GM19240 (cell line): ENCODE measurements at regions not wholly inside any gene's neighbourhood (a gene's known extent, or its start where the extent isn't known, plus 50 kb on each side); places are given as distances from the start of the nearest gene placed in this dataset.
"Not testable (repeated sequence)": the region's sequence is repeated elsewhere in the genome, so short reads cannot be mapped to it uniquely, and the experiment has no call there.

Experiments
- DNase-seq: peaks from one replicate; pipeline ENCODE4 v3.0.0; 2011; ENCODE audit warnings: low spot score; ENCODE audit not compliant: insufficient read length

GRCh38 chr6:134821928-134822864, 127.7 kb downstream of the ALDH8A1 start:
- no peak for DNase-seq

GRCh38 chr6:134821397-134821796, 128.5 kb downstream of the ALDH8A1 start:
- DNase-seq, result no peak

- DNase-seq, result no peak
These were observed 129.8 kb downstream of the ALDH8A1 start for GRCh38 chr6:134819863-134820800.

DNA sequence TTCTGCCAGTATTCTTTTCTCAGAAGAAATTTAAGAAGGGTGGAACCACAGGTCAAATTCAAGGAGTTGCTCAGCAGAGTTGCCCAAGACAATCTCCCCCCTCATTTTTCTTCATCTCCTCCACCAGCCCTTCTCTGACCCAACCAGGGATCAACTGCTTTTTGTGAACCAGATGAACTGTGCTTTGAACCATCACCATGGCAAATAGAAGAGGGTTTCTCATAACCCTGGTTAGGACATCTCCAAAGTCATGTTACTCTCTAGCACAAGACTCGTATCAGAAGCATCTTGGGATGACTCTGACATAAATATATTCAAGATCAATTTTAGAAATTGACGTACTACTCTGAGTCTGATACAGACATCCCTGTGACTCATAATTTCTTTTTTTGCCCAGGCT, 130.7 kb downstream of the ALDH8A1 start:
- DNase-seq, result no peak

- DNase-seq, result no peak
These were observed 132.5 kb downstream of the ALDH8A1 start for GRCh38 chr6:134817448-134817847.

DNA sequence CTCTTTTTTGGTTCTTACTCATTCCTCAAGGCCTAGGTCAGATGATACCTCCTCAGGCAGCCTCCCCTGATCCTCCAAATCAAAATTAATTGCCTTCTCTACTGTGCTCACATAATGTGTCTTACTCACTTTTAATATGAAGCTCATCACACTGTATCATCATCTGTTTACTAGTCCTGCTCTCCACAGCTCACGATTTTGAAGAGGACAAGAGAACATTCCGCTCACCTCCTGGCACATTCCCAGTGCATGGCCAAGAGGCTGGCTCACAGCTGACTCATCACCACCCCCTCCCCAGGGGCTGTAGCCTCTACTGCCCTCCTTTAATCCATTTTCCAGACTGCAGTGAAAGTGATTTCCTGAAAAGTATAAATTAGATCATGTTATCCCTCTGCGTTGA, 133.1 kb downstream of the ALDH8A1 start:
- no peak for DNase-seq

DNA sequence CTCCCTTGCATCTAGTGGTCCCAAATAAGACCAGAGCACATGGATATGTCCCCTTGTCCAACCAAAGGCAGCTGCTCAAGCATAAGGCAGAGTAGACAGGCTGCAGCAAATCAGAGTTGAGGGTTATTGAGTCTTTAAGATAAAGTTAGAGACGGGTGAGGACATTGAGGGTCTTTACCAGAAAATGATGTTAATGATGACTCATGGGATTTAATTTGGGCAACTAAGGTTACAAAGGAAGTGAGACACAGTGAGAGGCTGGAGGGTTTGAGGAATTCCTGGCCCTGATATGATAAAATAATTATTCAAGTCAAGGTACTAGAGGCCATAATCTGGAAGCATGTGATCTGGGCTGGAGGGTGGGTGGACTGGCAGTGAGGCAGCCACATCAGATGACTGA, 133.6 kb downstream of the ALDH8A1 start:
- no peak for DNase-seq

DNA sequence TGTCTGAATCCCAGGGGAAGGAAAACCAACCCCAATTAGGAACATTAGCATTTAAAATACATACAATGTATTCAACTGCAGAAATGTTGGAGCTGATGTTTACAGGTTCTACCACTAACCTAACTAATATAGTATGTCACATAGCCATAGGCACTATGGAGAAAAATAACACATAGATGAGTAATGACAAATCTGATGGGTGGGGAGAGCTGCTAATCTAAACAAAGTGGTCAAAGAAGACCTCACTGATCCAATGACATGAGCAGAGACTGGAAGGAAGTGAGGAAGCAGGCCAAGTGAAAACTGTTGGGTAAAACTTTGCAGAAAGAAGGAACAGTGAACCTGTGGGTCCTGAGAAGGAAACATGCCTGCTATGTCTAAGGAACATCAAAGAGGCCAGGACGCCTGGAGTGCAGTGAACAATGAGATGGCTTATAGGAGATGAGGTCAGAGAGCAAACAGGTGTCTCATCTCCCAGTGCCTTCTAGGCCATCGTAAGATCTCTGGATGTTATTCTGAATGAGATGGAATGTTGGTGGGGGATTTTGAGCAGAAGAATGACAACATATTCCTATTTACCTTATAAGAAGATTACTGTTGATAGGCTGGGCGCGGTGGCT, 135.7 kb downstream of the ALDH8A1 start:
- no peak for DNase-seq

- DNase-seq, result no peak
These were observed 136.8 kb downstream of the ALDH8A1 start for GRCh38 chr6:134813146-134813545.

DNA sequence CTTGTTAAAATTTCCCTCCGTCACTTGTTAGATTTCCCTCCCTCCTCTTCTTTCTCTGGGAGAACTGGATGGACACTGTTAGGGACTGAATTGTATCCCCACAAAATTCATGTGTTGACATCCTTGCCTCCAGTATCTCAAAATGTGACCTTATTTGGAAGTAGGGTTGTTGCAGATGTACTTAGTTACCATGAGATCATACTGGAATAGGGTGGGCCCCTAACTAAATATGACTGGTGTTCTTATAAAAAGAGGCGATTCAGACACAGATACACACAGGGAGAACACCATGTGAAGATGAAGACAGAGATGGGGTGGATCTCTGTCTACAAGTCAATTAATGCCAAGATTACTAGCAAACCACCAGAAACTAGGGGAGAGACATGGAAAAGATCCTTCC, 139.5 kb downstream of the ALDH8A1 start:
- DNase-seq, result no peak

DNA sequence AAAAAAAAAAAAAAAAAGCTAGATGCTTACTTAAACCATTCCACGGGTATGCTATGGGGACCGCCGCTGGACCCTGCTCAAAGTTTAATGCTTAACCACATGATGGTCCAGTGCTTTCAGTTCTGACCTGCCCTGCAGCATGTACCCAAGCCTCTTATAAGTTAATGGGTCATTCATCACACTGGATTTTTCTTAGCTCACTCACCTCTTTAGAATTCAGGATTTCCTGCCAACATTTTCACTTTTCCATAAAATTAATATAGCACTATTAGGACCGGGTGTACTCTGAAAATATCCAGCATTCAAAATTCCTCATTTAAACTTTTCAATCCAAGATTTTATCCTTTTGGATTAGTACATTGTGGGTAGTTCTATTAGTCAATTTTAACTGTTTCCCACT, 140.8 kb downstream of the ALDH8A1 start:
- DNase-seq, result no peak

DNA sequence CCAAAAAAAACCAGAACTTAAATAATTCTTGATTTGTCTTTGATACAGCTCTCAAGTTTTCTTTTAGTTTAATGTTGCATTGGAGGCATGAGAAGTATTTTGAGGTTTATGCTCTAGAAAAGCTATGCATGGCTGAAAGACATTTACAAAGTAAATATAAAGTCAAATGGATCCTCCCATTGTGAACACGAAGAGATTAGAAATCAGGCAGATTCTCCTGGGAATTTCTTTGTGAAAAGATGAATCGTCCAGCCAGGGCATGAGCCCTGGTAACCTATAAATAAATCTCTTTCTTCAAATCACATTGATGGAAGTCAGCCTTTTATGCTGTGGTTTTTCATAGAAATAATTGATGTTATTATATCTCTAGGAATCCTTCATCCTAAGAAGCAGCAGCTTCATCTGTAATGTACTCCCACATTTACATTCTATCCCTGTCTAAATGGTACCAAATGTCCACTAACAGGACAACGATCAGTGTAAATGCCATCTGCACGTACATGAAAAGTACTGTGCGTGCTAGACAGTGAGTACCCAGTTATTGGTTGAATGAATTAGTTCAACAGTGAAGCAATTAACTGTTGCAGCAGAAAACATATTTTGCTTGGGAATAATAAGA, 143.6 kb downstream of the ALDH8A1 start:
- no peak for DNase-seq

- DNase-seq, result no peak
These were observed 144.7 kb downstream of the ALDH8A1 start for GRCh38 chr6:134805168-134805567.

DNA sequence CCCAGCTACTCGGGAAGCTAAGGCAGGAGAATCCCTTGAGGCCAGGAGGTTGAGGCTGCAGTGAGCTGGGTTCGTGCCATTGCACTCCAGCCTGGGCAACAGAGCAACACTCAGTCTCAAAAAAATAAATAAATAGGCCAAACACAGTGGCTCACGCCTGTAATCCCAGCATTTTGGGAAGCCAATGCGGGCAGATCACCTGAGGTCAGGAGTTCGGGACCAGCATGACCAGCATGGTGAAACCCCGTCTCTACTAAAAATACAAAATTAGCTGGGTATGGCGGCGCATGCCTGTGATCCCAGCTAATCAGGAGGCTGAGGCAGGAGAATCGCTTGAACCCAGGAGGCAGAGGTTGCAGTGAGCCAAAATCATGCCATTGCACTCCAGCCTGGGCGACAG, 145.6 kb downstream of the ALDH8A1 start:
- not testable (repeated sequence) for DNase-seq

DNA sequence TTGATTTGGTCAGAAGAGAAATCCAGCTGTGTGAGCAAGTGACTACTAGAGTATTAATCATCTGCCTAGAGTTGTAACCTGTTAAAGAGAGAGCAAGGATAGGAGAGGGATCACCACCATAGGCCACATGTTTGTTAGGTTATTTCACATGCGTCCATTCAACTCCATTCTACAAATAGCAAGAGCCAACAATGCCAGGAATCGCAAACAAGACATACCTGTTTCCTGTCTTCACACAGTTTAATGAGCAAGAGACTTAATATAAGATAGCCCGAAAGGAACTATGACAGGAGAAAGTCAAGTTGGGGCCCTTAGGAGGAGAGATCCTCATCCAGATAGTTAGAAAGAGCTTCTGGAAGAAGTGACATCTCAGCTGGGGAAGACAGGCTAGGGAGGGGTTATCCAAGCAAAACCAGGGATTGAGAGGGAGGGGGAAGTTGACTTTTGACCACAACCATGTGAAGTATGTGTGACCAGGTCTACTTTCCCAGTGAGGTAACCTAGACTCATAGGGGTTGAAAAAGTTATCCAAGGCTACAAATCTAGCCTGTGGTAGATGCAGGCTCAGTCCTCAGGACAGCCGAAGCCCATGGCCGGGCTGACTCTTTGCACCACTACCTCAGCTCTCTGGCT, 147.4 kb downstream of the ALDH8A1 start:
- DNase-seq, result no peak

- DNase-seq, result no peak
These were observed 152.3 kb downstream of the ALDH8A1 start for GRCh38 chr6:134797400-134798113.

GRCh38 chr6:134795691-134796090, 154.2 kb downstream of the ALDH8A1 start:
- DNase-seq, result no peak

GRCh38 chr6:134795001-134795400, 154.9 kb downstream of the ALDH8A1 start:
- no peak for DNase-seq

- not testable (repeated sequence) for DNase-seq
These were observed 158.6 kb downstream of the ALDH8A1 start for GRCh38 chr6:134791243-134791843.
